ENCODE measurements at regions not wholly inside any gene's neighbourhood (a gene's known extent, or its start where the extent isn't known, plus 50 kb on each side); places are given as distances from the start of the nearest gene placed in this dataset.

- ATAC-seq (no peak), DNase-seq (ENCODE audit: low spot score) (no peak)
- Mint-ChIP-seq H3K27ac (no peak overlapping the region), H3K36me3 (no peaks in the 10 kb centered on the region), H3K27me3 (ENCODE audit: low read depth) (peaks cover 4% of the 10 kb centered on the region), H3K9me3 (peaks cover 15% of the 10 kb centered on the region), H3K4me3 (no peak overlapping the region), H3K4me1 (no peaks in the 10 kb centered on the region)
- no peak for TF ChIP-seq NFE2L1 (CRISPR knock-in tag; IDR thresholded peaks at IDR 0.05)
- no peak for TF ChIP-seq MYBL2 (CRISPR knock-in tag; IDR thresholded peaks at IDR 0.05)
- no peak for TF ChIP-seq CREB1 (CRISPR knock-in tag; IDR thresholded peaks at IDR 0.05)
- no peak for TF ChIP-seq MXD4 (CRISPR knock-in tag; IDR thresholded peaks at IDR 0.05; ENCODE audit: borderline replicate concordance)
- TF ChIP-seq ZNF121 (CRISPR knock-in tag; IDR thresholded peaks at IDR 0.05): no peak
- no peak for TF ChIP-seq ZSCAN18 (CRISPR knock-in tag; IDR thresholded peaks at IDR 0.05)
- TF ChIP-seq SOX15 (CRISPR knock-in tag; IDR thresholded peaks at IDR 0.05): no peak
- TF ChIP-seq USF1 (CRISPR knock-in tag; IDR thresholded peaks at IDR 0.05): no peak
- no peak for TF ChIP-seq PRDM15 (CRISPR knock-in tag; IDR thresholded peaks at IDR 0.05)
- TF ChIP-seq ZBTB43 (CRISPR knock-in tag; IDR thresholded peaks at IDR 0.05): no peak
- no peak for TF ChIP-seq NFATC4 (CRISPR knock-in tag; IDR thresholded peaks at IDR 0.05)
- TF ChIP-seq IRF1 (CRISPR knock-in tag; IDR thresholded peaks at IDR 0.05): no peak
- TF ChIP-seq ZNF232 (CRISPR knock-in tag; IDR thresholded peaks at IDR 0.05): no peak
- TF ChIP-seq ZNF512 (CRISPR knock-in tag; IDR thresholded peaks at IDR 0.05; ENCODE audit: borderline replicate concordance): no peak
- no peak for TF ChIP-seq MLX (CRISPR knock-in tag; IDR thresholded peaks at IDR 0.05)
- no peak for TF ChIP-seq FOXP4 (CRISPR knock-in tag; IDR thresholded peaks at IDR 0.05)
- POLR2A ChIA-PET: no interaction called here
- CTCF ChIA-PET: no interaction called here
These were observed 338.1 kb downstream of the EFHB start for GRCh38 chr3:19595884-19596283.

Data from WTC11 (cell line).